ENCODE measurements at regions not wholly inside any gene's neighbourhood (a gene's known extent, or its start where the extent isn't known, plus 50 kb on each side); places are given as distances from the start of the nearest gene placed in this dataset.

DNA sequence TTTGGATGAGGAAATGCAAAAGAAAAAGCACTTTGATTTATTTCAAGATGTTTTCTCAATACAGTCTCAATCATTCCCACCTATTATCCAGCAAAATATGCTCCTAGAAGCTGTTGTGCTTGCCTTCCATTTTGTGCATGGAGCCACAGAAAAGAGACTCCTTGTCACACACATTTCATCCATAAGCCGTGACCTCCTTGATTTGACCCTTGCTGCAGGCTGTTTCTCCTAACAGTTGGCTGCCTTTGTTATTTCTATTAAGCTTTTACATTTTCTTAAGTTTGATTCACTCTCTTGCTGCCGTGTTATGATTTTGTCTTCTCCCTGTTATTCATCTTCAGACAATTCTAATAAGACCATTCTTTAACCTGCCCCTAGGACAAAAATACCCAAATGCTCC lies 124.2 kb upstream of the PLAAT1 start:
- DNase-seq: no peak
- Mint-ChIP-seq H3K36me3 (ENCODE audit: unreplicated experiment) (no peaks in the 10 kb centered on the region), H3K4me3 (ENCODE audit: unreplicated experiment) (no peak overlapping the region), H3K4me1 (ENCODE audit: low read depth, unreplicated experiment) (no peaks in the 10 kb centered on the region), H3K27ac (ENCODE audit: unreplicated experiment) (no peak overlapping the region), H3K9me3 (ENCODE audit: unreplicated experiment) (no peaks in the 10 kb centered on the region), H3K27me3 (ENCODE audit: unreplicated experiment) (no peaks in the 10 kb centered on the region)
- TF ChIP-seq, protein P1, sequence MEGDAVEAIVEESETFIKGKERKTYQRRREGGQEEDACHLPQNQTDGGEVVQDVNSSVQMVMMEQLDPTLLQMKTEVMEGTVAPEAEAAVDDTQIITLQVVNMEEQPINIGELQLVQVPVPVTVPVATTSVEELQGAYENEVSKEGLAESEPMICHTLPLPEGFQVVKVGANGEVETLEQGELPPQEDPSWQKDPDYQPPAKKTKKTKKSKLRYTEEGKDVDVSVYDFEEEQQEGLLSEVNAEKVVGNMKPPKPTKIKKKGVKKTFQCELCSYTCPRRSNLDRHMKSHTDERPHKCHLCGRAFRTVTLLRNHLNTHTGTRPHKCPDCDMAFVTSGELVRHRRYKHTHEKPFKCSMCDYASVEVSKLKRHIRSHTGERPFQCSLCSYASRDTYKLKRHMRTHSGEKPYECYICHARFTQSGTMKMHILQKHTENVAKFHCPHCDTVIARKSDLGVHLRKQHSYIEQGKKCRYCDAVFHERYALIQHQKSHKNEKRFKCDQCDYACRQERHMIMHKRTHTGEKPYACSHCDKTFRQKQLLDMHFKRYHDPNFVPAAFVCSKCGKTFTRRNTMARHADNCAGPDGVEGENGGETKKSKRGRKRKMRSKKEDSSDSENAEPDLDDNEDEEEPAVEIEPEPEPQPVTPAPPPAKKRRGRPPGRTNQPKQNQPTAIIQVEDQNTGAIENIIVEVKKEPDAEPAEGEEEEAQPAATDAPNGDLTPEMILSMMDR (IDR thresholded peaks at IDR 0.05; ENCODE audit: partially characterized antibody, unreplicated experiment): no peak

GRCh38 chr3:193118907-193119306 lies 122.1 kb upstream of the PLAAT1 start:
- H3K9me3 Mint-ChIP-seq (ENCODE audit: unreplicated experiment): no peaks in the 10 kb centered on the region
- no peak overlapping the region for H3K4me3 Mint-ChIP-seq (ENCODE audit: unreplicated experiment)
- H3K27me3 Mint-ChIP-seq (ENCODE audit: unreplicated experiment): no peaks in the 10 kb centered on the region

GRCh38 chr3:193119926-193120325 lies 121.1 kb upstream of the PLAAT1 start:
- Mint-ChIP-seq H3K36me3 (ENCODE audit: unreplicated experiment) (no peaks in the 10 kb centered on the region), H3K4me1 (ENCODE audit: low read depth, unreplicated experiment) (no peaks in the 10 kb centered on the region), H3K9me3 (ENCODE audit: unreplicated experiment) (peaks cover 1% of the 10 kb centered on the region), H3K27me3 (ENCODE audit: unreplicated experiment) (no peaks in the 10 kb centered on the region), H3K27ac (ENCODE audit: unreplicated experiment) (no peak overlapping the region), H3K4me3 (ENCODE audit: unreplicated experiment) (no peak overlapping the region)
- no peak for DNase-seq
- TF ChIP-seq, protein P1 (IDR thresholded peaks at IDR 0.05; ENCODE audit: partially characterized antibody, unreplicated experiment): no peak

More at GRCh38 chr3:193118907-193119306, 122.1 kb upstream of the PLAAT1 start:
- no peak for DNase-seq
- no peaks in the 10 kb centered on the region for H3K4me1 Mint-ChIP-seq (ENCODE audit: low read depth, unreplicated experiment)
- TF ChIP-seq, protein P1 (IDR thresholded peaks at IDR 0.05; ENCODE audit: partially characterized antibody, unreplicated experiment): no peak
- no peaks in the 10 kb centered on the region for H3K36me3 Mint-ChIP-seq (ENCODE audit: unreplicated experiment)
- H3K27ac Mint-ChIP-seq (ENCODE audit: unreplicated experiment): no peak overlapping the region

- Mint-ChIP-seq H3K36me3 (ENCODE audit: unreplicated experiment) (no peaks in the 10 kb centered on the region), H3K4me3 (ENCODE audit: unreplicated experiment) (no peak overlapping the region), H3K4me1 (ENCODE audit: low read depth, unreplicated experiment) (no peaks in the 10 kb centered on the region), H3K9me3 (ENCODE audit: unreplicated experiment) (peaks cover 2% of the 10 kb centered on the region), H3K27ac (ENCODE audit: unreplicated experiment) (no peak overlapping the region), H3K27me3 (ENCODE audit: unreplicated experiment) (peaks cover 2% of the 10 kb centered on the region)
- no peak for DNase-seq
- TF ChIP-seq, protein P1 (IDR thresholded peaks at IDR 0.05; ENCODE audit: partially characterized antibody, unreplicated experiment): no peak
These were observed 116.2 kb upstream of the PLAAT1 start for GRCh38 chr3:193124861-193125260.

DNA sequence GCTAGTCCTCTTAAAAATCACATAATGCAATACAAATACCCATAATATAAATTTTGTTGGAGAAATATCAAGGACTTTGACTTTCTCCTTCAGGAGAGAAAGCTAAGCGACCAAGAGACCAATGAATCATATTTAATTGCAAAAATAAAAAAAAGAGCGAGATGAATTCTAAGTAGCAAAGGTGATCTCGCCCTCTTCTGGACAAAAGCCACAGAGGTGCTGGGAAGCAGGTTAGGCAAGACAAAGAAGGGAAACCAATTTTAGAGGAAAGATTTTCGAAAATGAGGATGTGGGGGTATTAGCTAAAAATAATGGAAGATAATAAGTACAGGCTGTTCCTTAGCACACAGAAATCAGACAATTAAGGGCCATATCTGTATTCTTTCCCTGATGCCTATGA lies 111.4 kb upstream of the PLAAT1 start:
- DNase-seq: no peak

More for the DNA sequence above, 111.4 kb upstream of the PLAAT1 start:
- H3K27me3 Mint-ChIP-seq (ENCODE audit: unreplicated experiment): peaks cover 2% of the 10 kb centered on the region
- H3K9me3 Mint-ChIP-seq (ENCODE audit: unreplicated experiment): peaks cover 2% of the 10 kb centered on the region
- no peak overlapping the region for H3K4me3 Mint-ChIP-seq (ENCODE audit: unreplicated experiment)
- H3K36me3 Mint-ChIP-seq (ENCODE audit: unreplicated experiment): no peaks in the 10 kb centered on the region
- H3K27ac Mint-ChIP-seq (ENCODE audit: unreplicated experiment): no peak overlapping the region
- TF ChIP-seq, protein P1 (IDR thresholded peaks at IDR 0.05; ENCODE audit: partially characterized antibody, unreplicated experiment): no peak
- no peaks in the 10 kb centered on the region for H3K4me1 Mint-ChIP-seq (ENCODE audit: low read depth, unreplicated experiment)
